ENCODE measurements at regions not wholly inside any gene's neighbourhood (a gene's known extent, or its start where the extent isn't known, plus 50 kb on each side); places are given as distances from the start of the nearest gene placed in this dataset.

- no peak for DNase-seq (ENCODE audit: low read depth in 2 of 2, low spot score in 1 of 2)
Observed at GRCh38 chr4:11514779-11515419, 86.2 kb upstream of the HS3ST1 start.

- DNase-seq (ENCODE audit: low read depth in 2 of 2, low spot score in 1 of 2) = no peak
Observed at GRCh38 chr4:11514003-11514402, 85.3 kb upstream of the HS3ST1 start.

- no peak for DNase-seq (ENCODE audit: low read depth in 2 of 2, low spot score in 1 of 2)
Observed at GRCh38 chr4:11512871-11513270, 84.2 kb upstream of the HS3ST1 start.

- DNase-seq (ENCODE audit: low read depth in 2 of 2, low spot score in 1 of 2) = no peak
Observed at GRCh38 chr4:11511321-11511720, 82.6 kb upstream of the HS3ST1 start.

- DNase-seq (ENCODE audit: low read depth in 2 of 2, low spot score in 1 of 2) = no peak
Observed at GRCh38 chr4:11507920-11508319, 79.2 kb upstream of the HS3ST1 start.

- DNase-seq (ENCODE audit: low read depth in 2 of 2, low spot score in 1 of 2) = no peak
Observed at GRCh38 chr4:11506194-11506593, 77.5 kb upstream of the HS3ST1 start.

- DNase-seq (ENCODE audit: low read depth in 2 of 2, low spot score in 1 of 2) = no peak
Observed at GRCh38 chr4:11505221-11505971, 76.7 kb upstream of the HS3ST1 start.

GRCh38 chr4:11503166-11503565, 74.5 kb upstream of the HS3ST1 start:
- no peak for DNase-seq (ENCODE audit: low read depth in 2 of 2, low spot score in 1 of 2)

- no peak for DNase-seq (ENCODE audit: low read depth in 2 of 2, low spot score in 1 of 2)
Observed at GRCh38 chr4:11497972-11498371, 69.3 kb upstream of the HS3ST1 start.

- no peak for DNase-seq (ENCODE audit: low read depth in 2 of 2, low spot score in 1 of 2)
Observed at GRCh38 chr4:11497212-11497806, 68.6 kb upstream of the HS3ST1 start.

GRCh38 chr4:11496351-11496829, 67.7 kb upstream of the HS3ST1 start:
- no peak for DNase-seq (ENCODE audit: low read depth in 2 of 2, low spot score in 1 of 2)

- DNase-seq (ENCODE audit: low read depth in 2 of 2, low spot score in 1 of 2) = no peak
Observed at GRCh38 chr4:11495818-11496217, 67.1 kb upstream of the HS3ST1 start.

GRCh38 chr4:11495291-11495690, 66.6 kb upstream of the HS3ST1 start:
- no peak for DNase-seq (ENCODE audit: low read depth in 2 of 2, low spot score in 1 of 2)

- DNase-seq (ENCODE audit: low read depth in 2 of 2, low spot score in 1 of 2) = no peak
Observed at GRCh38 chr4:11494232-11494631, 65.5 kb upstream of the HS3ST1 start.

- no peak for DNase-seq (ENCODE audit: low read depth in 2 of 2, low spot score in 1 of 2)
Observed at GRCh38 chr4:11489453-11490083, 60.9 kb upstream of the HS3ST1 start.

- no peak for DNase-seq (ENCODE audit: low read depth in 2 of 2, low spot score in 1 of 2)
Observed at GRCh38 chr4:11488657-11489452, 60.2 kb upstream of the HS3ST1 start.

GRCh38 chr4:11487868-11488544, 59.3 kb upstream of the HS3ST1 start:
- DNase-seq (ENCODE audit: low read depth in 2 of 2, low spot score in 1 of 2) = no peak

GRCh38 chr4:11487139-11487538, 58.4 kb upstream of the HS3ST1 start:
- DNase-seq (ENCODE audit: low read depth in 2 of 2, low spot score in 1 of 2) = no peak

GRCh38 chr4:11485926-11486325, 57.2 kb upstream of the HS3ST1 start:
- no peak for DNase-seq (ENCODE audit: low read depth in 2 of 2, low spot score in 1 of 2)

- no peak for DNase-seq (ENCODE audit: low read depth in 2 of 2, low spot score in 1 of 2)
Observed at GRCh38 chr4:11484531-11484930, 55.8 kb upstream of the HS3ST1 start.

Measured in stimulated activated CD8-positive, alpha-beta memory T cell treated with anti-CD3 and anti-CD28 coated beads, Interleukin-4, amount 100 ng/mL, for 4 hours (primary cell).